Amygdala (tissue), 56 donors: ENCODE measurements at regions not wholly inside any gene's neighbourhood (a gene's known extent, or its start where the extent isn't known, plus 50 kb on each side); places are given as distances from the start of the nearest gene placed in this dataset.
"Not testable (repeated sequence)": the region's sequence is repeated elsewhere in the genome, so short reads cannot be mapped to it uniquely, and the experiment has no call there.

Experiments
- DNase-seq, 56 donors: peaks; one replicate each; lab custom pipeline; 2025; lab: John Stamatoyannopoulos, UW

- DNase-seq, result no peak
Measured at GRCh38 chr6:48664826-48665225, 553.8 kb upstream of the PTCHD4 start.

- DNase-seq, result no peak
Measured at GRCh38 chr6:48658915-48659314, 547.9 kb upstream of the PTCHD4 start.

DNA sequence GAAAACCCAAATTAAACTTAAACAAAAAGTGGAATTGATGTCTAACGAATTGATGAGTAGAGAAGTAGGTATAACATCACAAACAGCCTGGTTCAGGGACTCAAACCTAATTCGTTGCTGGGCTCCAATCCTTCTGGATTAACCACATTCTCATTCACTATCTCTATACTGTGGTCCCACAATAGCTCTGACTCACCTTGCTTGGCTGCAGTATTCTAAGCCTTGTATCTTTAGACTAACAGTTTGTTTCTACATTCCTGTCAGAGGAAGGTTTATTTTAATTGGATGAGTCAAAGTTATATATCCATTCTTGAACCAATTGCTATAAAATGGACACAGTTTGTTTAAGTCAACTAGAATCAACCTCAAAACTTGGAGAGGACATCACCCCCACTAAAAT is 530.5 kb upstream of the PTCHD4 start:
- DNase-seq, result no peak

DNA sequence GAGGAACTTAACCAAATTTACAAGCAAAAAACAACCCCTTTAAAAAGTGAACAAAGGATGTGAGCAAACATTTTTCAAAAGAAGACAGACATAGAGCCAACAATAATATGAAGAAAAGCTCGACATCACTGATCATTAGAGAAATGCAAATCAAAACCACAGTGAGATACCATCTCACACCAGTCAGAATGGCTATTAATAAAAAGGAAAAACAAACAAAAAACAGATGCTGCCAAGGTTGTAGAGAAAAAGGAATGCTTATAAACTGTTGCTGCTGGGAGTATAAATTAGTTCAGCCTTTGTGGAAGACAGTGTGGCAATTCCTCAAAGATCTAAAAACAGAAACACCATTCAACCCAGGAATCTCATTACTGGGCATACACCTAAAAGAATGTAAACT is 527.8 kb upstream of the PTCHD4 start:
- DNase-seq, result not testable (repeated sequence)

GRCh38 chr6:48630511-48630910 is 519.5 kb upstream of the PTCHD4 start:
- DNase-seq, result no peak

- no peak for DNase-seq
Measured at GRCh38 chr6:48628316-48628715, 517.3 kb upstream of the PTCHD4 start.

DNA sequence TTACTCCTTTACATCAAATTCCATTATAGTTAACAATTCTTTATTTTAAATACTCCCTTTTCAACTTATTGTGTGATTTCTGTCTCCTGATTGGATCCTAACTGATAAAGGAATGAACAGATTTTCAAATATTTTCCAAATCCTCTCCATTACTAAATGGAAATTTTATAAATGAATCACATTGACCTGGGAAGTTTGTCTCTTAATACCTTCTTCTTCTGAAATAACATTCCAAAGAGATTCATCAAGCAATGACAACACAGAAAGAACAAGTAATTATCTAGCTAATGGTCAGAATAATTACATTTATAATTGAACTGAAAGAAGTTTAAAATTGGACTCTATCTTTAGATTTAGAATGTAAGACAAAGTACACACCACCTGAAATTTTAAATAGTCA is 515.4 kb upstream of the PTCHD4 start:
- DNase-seq, result no peak

- no peak for DNase-seq
Measured at GRCh38 chr6:48624631-48625030, 513.6 kb upstream of the PTCHD4 start.

- no peak for DNase-seq
Measured at GRCh38 chr6:48619771-48620170, 508.8 kb upstream of the PTCHD4 start.

DNA sequence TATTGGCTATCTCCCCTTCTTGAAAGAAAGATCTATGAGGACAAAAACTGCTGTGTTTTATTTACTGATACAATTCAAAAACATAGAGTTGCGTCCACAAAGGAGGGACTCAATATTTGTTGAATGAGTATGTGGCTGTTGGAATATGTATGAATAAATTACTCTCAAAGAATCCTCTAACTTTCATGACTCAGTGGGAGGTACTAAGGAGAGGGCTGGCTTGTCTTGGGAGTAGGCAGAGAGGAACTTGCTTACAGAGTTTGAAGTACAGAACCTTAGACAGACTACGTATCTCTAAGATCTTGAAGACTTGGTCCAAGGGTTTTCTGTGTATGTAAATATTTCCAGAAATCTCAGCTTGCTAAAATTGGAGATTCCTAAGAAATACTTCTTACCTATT is 504.0 kb upstream of the PTCHD4 start:
- no peak for DNase-seq

GRCh38 chr6:48614326-48614725 is 503.3 kb upstream of the PTCHD4 start:
- DNase-seq, result no peak

GRCh38 chr6:48613231-48613949 is 502.4 kb upstream of the PTCHD4 start:
- DNase-seq, result no peak

- no peak for DNase-seq
Measured at GRCh38 chr6:48611332-48611731, 500.3 kb upstream of the PTCHD4 start.

- no peak for DNase-seq
Measured at GRCh38 chr6:48610846-48611245, 499.8 kb upstream of the PTCHD4 start.

DNA sequence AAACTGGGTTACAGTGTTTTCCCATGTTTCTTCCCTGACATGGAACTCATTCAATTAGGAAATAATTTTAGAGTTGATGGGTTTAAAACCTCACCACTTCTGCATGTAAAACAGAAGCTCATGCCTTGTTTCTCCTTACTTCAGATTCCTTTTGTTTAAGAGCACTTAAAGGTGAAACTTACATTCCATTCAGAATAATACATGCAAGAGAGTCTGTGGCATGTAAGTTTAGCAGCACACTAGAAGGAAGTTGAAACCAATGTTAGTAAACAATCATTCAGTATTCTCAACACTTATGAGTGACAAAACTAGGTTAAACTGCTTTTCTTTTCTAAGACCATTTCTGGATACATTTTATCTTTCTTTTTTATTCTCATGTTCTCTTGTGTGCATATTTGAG is 495.6 kb upstream of the PTCHD4 start:
- DNase-seq, result no peak

DNA sequence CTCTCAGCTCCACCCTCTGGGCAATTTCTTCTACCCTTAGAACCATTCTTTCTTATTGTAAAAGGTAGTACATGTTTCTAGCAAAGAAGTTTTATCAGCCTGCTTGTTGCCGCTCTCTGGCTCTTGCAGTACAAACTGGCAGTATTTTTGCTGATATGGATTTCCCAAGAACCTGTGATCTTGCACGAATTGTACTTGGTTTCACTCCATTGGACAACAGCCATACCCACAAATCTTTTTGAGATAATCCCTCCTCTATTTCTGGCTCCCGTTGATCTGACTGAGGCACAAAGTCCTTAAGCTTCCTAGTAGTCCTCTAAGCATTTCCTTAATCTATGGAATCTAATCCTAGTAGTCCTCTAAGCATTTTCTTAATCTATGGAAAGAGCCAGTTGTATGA is 487.0 kb upstream of the PTCHD4 start:
- DNase-seq, result no peak

DNA sequence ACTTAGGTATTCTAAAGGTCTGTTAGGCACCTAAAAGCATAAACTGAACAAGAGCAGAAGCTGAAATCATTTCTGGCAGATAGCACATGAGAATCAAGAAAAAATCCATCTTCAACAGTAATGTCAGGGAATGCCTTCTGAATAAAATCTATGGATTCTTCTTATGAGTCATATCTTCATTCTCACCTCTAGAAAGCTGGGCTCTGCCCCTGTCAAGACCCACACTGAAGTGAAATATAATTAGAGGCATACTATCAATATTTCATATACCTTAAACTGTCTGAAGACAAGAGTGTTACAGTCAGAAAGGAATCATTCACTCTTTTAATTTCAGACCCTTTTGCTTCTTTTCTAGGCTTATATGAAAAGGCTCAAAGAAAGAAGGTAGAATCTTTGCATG is 485.8 kb upstream of the PTCHD4 start:
- DNase-seq, result no peak

GRCh38 chr6:48591158-48591557 is 480.2 kb upstream of the PTCHD4 start:
- not testable (repeated sequence) for DNase-seq

- no peak for DNase-seq
Measured at GRCh38 chr6:48584846-48585245, 473.8 kb upstream of the PTCHD4 start.

GRCh38 chr6:48570656-48571055 is 459.7 kb upstream of the PTCHD4 start:
- DNase-seq, result no peak

- no peak for DNase-seq
Measured at GRCh38 chr6:48568856-48569255, 457.9 kb upstream of the PTCHD4 start.

DNA sequence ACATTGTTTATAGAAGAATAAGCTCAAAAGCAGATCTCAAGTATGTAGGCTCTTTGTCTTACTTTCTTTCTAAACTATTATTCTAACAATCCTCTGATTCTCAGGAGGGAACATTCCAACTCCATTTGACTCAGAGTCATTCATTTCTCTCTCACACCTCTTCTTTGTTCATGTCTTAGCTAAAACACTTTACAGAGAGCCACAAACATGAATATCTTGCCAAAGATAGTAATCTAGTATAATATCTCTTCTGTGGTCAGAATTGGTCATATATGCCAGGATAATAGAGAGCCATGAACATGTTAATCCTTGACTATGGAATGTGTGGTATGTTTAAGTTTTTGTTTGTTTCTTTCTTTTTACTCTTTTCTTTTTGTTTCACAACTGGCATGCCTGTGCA is 456.0 kb upstream of the PTCHD4 start:
- DNase-seq, result no peak
